Left hindlimb (tissue), 1 donor: ENCODE measurements at regions not wholly inside any gene's neighbourhood (a gene's known extent, or its start where the extent isn't known, plus 50 kb on each side); places are given as distances from the start of the nearest gene placed in this dataset.

ENCODE experiments used
- DNase-seq: peaks from one replicate; pipeline ENCODE4 v3.0.0-alpha.2; 2018

- DNase-seq: no peak
These were observed 285.9 kb downstream of the KIF4B start for GRCh38 chr5:155299386-155300005.

- DNase-seq: no peak
These were observed 289.6 kb downstream of the KIF4B start for GRCh38 chr5:155303120-155303519.

- DNase-seq: no peak
These were observed 293.7 kb downstream of the KIF4B start for GRCh38 chr5:155307229-155307628.

- no peak for DNase-seq
These were observed 294.7 kb downstream of the KIF4B start for GRCh38 chr5:155308289-155308688.

- DNase-seq: no peak
These were observed 295.6 kb downstream of the KIF4B start for GRCh38 chr5:155309021-155309746.

- no peak for DNase-seq
These were observed 298.2 kb downstream of the KIF4B start for GRCh38 chr5:155311721-155312120.

- DNase-seq: no peak
These were observed 300.0 kb downstream of the KIF4B start for GRCh38 chr5:155313518-155313917.

- DNase-seq: no peak
These were observed 302.6 kb downstream of the KIF4B start for GRCh38 chr5:155316070-155316714.

- no peak for DNase-seq
These were observed 319.1 kb downstream of the KIF4B start for GRCh38 chr5:155332618-155333017.

GRCh38 chr5:155342956-155343355 is 329.4 kb downstream of the KIF4B start:
- no peak for DNase-seq

- DNase-seq: no peak
These were observed 329.9 kb downstream of the KIF4B start for GRCh38 chr5:155343468-155343867.

GRCh38 chr5:155353231-155353630 is 339.7 kb downstream of the KIF4B start:
- no peak for DNase-seq

- DNase-seq: no peak
These were observed 352.5 kb downstream of the KIF4B start for GRCh38 chr5:155366096-155366495.

GRCh38 chr5:155367841-155368240 is 354.3 kb downstream of the KIF4B start:
- DNase-seq: no peak

- DNase-seq: no peak
These were observed 354.9 kb downstream of the KIF4B start for GRCh38 chr5:155368490-155368889.

GRCh38 chr5:155380480-155380879 is 366.9 kb downstream of the KIF4B start:
- DNase-seq: no peak

GRCh38 chr5:155381654-155382053 is 368.1 kb downstream of the KIF4B start:
- no peak for DNase-seq

GRCh38 chr5:155389498-155389897 is 375.9 kb downstream of the KIF4B start:
- no peak for DNase-seq

GRCh38 chr5:155394727-155395126 is 381.2 kb downstream of the KIF4B start:
- DNase-seq: no peak

- DNase-seq: no peak
These were observed 389.5 kb downstream of the KIF4B start for GRCh38 chr5:155402927-155403640.

- no peak for DNase-seq
These were observed 393.3 kb downstream of the KIF4B start for GRCh38 chr5:155406815-155407214.

GRCh38 chr5:155408465-155408864 is 394.9 kb downstream of the KIF4B start:
- no peak for DNase-seq

GRCh38 chr5:155416765-155417164 is 403.2 kb downstream of the KIF4B start:
- no peak for DNase-seq
